ENCODE measurements at regions not wholly inside any gene's neighbourhood (a gene's known extent, or its start where the extent isn't known, plus 50 kb on each side); places are given as distances from the start of the nearest gene placed in this dataset.
"Not testable (repeated sequence)": the region's sequence is repeated elsewhere in the genome, so short reads cannot be mapped to it uniquely, and the experiment has no call there.

DNA sequence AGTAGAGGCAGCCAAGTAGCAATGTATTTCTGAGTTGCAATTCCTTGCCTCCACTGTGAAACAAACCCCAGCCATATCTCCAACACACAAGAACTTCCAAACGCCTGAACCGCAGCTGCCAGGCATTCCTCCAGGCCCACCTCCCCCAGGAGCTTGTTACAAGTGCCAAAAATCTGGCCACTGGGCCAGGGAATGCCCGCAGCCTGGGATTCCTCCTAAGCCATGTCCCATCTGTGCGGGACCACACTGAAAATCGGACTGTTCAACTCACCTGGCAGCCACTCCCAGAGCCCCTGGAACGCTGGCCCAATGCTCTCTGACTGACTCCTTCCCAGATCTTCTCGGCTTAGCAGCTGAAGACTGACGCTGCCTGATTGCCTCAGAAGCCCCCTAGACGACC, 706.3 kb downstream of the FAM181B start:
- H3K9me3 ChIP-seq (ENCODE audit: control insufficient read depth, insufficient read depth, low read length); H2BK120ac ChIP-seq (ENCODE audit: low read depth, low read length); H3K4me1 ChIP-seq (ENCODE audit: control insufficient read depth, insufficient read depth, low read length); H4K20me1 ChIP-seq (ENCODE audit: insufficient read depth, low read length); DNase-seq; ATAC-seq (ENCODE audit: low read depth); H3K18ac ChIP-seq (ENCODE audit: low read depth, low read length); H4K91ac ChIP-seq (ENCODE audit: insufficient read depth, low read depth, low read length); H2AK5ac ChIP-seq (ENCODE audit: low read depth, low read length); H3K14ac ChIP-seq (replicated peaks; ENCODE audit: low read depth, low read length); H3K9me1 ChIP-seq (ENCODE audit: insufficient read depth, low read length); H2BK20ac ChIP-seq (ENCODE audit: low read depth, low read length); H3K9ac ChIP-seq (ENCODE audit: low read depth, low read length); H2BK5ac ChIP-seq (ENCODE audit: low read depth, low read length, poor library complexity, severe bottlenecking); POLR2A ChIA-PET (ENCODE audit: unreplicated experiment); H3K4ac ChIP-seq (ENCODE audit: low read depth, low read length); H3K79me1 ChIP-seq (ENCODE audit: low read depth in 1 of 2, low read length in 2 of 2); intact Hi-C loops (cut with micrococcal nuclease); H3K36me3 ChIP-seq (ENCODE audit: control insufficient read depth, insufficient read depth, low read length); H2AFZ ChIP-seq (replicated peaks; ENCODE audit: low read length, poor library complexity); dilution Hi-C loops (cut with HindIII; ENCODE audit: low sequenced_read_pairs, unreplicated experiment); BruUV-seq (replicated peaks); H3K4me3 ChIP-seq (ENCODE audit: insufficient read depth, low read depth, low read length); H3K27ac ChIP-seq (ENCODE audit: insufficient read depth, low read length); H3K23ac ChIP-seq (ENCODE audit: low read depth, low read length); H4K5ac ChIP-seq (ENCODE audit: low read depth, low read length); H3K56ac ChIP-seq (ENCODE audit: extremely low read depth, insufficient read depth, low read length); H4K8ac ChIP-seq (ENCODE audit: low read depth in 2 of 2, low read length in 2 of 2); H3K27me3 ChIP-seq (ENCODE audit: control insufficient read depth, insufficient read depth, low read length); H3K4me2 ChIP-seq (ENCODE audit: low read depth, low read length); CTCF ChIA-PET; H2BK15ac ChIP-seq (ENCODE audit: low read depth, low read length); H2AK9ac ChIP-seq (replicated peaks; ENCODE audit: low read depth, low read length, poor library complexity); in situ Hi-C loops (cut with MboI; ENCODE audit: low sequenced_read_pairs): not testable (repeated sequence)
- WGBS, 2 experiments (ENCODE audit: extremely low coverage in 2 of 2, insufficient read length in 1 of 2): 43% methylated on average over 4 of the region's 9 CpGs; no CpG with 5 or more reads in 1 of the 2 experiments
